ENCODE measurements at regions not wholly inside any gene's neighbourhood (a gene's known extent, or its start where the extent isn't known, plus 50 kb on each side); places are given as distances from the start of the nearest gene placed in this dataset.

DNA sequence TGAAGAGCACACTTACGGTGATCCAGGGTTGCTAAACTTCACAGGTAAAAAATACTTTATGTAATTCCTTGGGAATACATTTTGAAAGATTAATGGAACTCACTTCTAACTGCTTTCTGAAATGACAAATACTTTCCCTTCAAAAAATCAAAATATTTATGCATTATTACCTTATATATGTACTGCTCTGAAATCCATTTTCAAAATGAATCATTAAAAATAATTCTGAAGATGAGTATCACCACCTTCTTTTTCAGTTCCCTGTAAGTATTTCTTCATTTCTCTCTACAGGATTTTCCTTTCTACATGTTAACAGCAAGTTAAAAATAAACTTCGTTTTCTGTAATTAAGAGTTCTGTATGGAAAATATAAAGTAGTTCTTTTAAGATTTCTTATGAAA is 428.6 kb downstream of the TMA16 start:
- no peak overlapping the region for H3K4me3 Mint-ChIP-seq
- H3K4me2 ChIP-seq (ENCODE audit: insufficient read depth, insufficient read length, low read length) = no peak overlapping the region

More for the DNA sequence above, 428.6 kb downstream of the TMA16 start:
- no peak overlapping the region for H4K8ac ChIP-seq (replicated peaks; ENCODE audit: insufficient read length, low read depth, low read length)
- H2BK15ac ChIP-seq (ENCODE audit: low read depth, low read length) = no peak overlapping the region
- H2BK120ac ChIP-seq (ENCODE audit: low read depth, low read length, poor library complexity, severe bottlenecking) = no peak overlapping the region
- no peaks in the 10 kb centered on the region for H3K4me1 ChIP-seq (ENCODE audit: insufficient read depth, low read length)
- H3K9ac ChIP-seq (ENCODE audit: extremely low read depth, insufficient read length, low read length) = no peak overlapping the region
- H4K91ac ChIP-seq (ENCODE audit: insufficient read length, low read depth, low read length) = no peak overlapping the region
- no peak overlapping the region for H2AFZ ChIP-seq (ENCODE audit: low read length)
- H4K5ac ChIP-seq (ENCODE audit: insufficient read length, low read depth, low read length) = no peak overlapping the region
- no peaks in the 10 kb centered on the region for H3K79me1 ChIP-seq (ENCODE audit: insufficient read depth, low read depth, low read length, poor library complexity, severe bottlenecking)
- no peaks in the 10 kb centered on the region for H3K79me2 ChIP-seq (ENCODE audit: insufficient read depth, low read length)
- H3T11ph ChIP-seq (ENCODE audit: low read length) = no peak overlapping the region
- Mint-ChIP-seq H3K36me3 (ENCODE audit: insufficient read depth in 1 of 3, low read depth in 3 of 3) (no peaks in the 10 kb centered on the region), H3K9me3 (no peaks in the 10 kb centered on the region), H3K27ac (no peak overlapping the region), H3K4me1 (peaks cover 2 to 4% of the 10 kb centered on the region in 2 experiments; a peak in 2 of 4 replicates), H3K27me3 (ENCODE audit: low read depth) (no peaks in the 10 kb centered on the region)
- H4K20me1 ChIP-seq (ENCODE audit: control insufficient read depth, insufficient read depth, insufficient read length) = no peaks in the 10 kb centered on the region
- WGBS (ENCODE audit: extremely low coverage, insufficient read length, low lambda C conversion rate) = no CpG with 5 or more reads among the region's 2 CpGs
- H3K56ac ChIP-seq (ENCODE audit: insufficient read length, low read depth, low read length) = no peak overlapping the region
- H3K18ac ChIP-seq (ENCODE audit: insufficient read length, low read depth, low read length) = no peak overlapping the region
- DNase-seq = no peak
- H2BK5ac ChIP-seq (ENCODE audit: insufficient read length, low read length) = no peak overlapping the region
- H3K27ac ChIP-seq (ENCODE audit: insufficient read length, low read depth, low read length) = no peak overlapping the region
- no peak overlapping the region for H3K4ac ChIP-seq (ENCODE audit: low read depth, low read length)
- TF ChIP-seq, protein P1, sequence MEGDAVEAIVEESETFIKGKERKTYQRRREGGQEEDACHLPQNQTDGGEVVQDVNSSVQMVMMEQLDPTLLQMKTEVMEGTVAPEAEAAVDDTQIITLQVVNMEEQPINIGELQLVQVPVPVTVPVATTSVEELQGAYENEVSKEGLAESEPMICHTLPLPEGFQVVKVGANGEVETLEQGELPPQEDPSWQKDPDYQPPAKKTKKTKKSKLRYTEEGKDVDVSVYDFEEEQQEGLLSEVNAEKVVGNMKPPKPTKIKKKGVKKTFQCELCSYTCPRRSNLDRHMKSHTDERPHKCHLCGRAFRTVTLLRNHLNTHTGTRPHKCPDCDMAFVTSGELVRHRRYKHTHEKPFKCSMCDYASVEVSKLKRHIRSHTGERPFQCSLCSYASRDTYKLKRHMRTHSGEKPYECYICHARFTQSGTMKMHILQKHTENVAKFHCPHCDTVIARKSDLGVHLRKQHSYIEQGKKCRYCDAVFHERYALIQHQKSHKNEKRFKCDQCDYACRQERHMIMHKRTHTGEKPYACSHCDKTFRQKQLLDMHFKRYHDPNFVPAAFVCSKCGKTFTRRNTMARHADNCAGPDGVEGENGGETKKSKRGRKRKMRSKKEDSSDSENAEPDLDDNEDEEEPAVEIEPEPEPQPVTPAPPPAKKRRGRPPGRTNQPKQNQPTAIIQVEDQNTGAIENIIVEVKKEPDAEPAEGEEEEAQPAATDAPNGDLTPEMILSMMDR (conservative IDR thresholded peaks at IDR 0.05) = no peak
- no peak overlapping the region for H3K14ac ChIP-seq (ENCODE audit: insufficient read depth, low read length)
- H3K9me3 ChIP-seq (ENCODE audit: control insufficient read depth, low read depth, low read length) = no peaks in the 10 kb centered on the region
- H3K23me2 ChIP-seq (ENCODE audit: insufficient read length, low read depth, low read length, poor library complexity, severe bottlenecking) = no peaks in the 10 kb centered on the region
- no peak overlapping the region for H3K23ac ChIP-seq (ENCODE audit: insufficient read length, low read depth, low read length)
- H3K27me3 ChIP-seq (ENCODE audit: insufficient read depth, low read length) = no peaks in the 10 kb centered on the region
- H2BK20ac ChIP-seq (ENCODE audit: low read depth, low read length, poor library complexity, severe bottlenecking) = no peak overlapping the region
- no peak overlapping the region for H2AK5ac ChIP-seq (ENCODE audit: insufficient read length, low read length)
- no peak overlapping the region for H2BK12ac ChIP-seq (ENCODE audit: insufficient read length, low read depth, low read length)
